ENCODE measurements at regions not wholly inside any gene's neighbourhood (a gene's known extent, or its start where the extent isn't known, plus 50 kb on each side); places are given as distances from the start of the nearest gene placed in this dataset.

DNA sequence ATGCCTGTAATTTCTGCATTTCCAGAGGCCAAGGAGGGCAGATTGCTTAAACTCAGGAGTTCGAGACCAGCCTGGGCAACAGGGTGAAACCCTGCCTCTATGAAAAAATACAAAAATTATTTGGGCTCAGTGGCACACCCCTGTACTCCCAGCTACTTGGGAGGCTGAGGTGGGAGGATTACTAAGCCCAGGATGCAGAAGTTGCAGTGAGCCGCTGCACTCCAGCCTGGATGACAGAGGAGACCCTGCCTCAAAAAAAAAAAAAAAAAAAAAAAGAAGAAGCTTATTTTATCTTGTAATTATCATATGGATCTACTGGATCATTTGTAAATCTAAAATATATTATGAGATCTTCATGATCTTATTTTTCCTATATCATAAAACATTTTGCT is 84.1 kb downstream of the PPCDC start:
- TF ChIP-seq, protein P1, sequence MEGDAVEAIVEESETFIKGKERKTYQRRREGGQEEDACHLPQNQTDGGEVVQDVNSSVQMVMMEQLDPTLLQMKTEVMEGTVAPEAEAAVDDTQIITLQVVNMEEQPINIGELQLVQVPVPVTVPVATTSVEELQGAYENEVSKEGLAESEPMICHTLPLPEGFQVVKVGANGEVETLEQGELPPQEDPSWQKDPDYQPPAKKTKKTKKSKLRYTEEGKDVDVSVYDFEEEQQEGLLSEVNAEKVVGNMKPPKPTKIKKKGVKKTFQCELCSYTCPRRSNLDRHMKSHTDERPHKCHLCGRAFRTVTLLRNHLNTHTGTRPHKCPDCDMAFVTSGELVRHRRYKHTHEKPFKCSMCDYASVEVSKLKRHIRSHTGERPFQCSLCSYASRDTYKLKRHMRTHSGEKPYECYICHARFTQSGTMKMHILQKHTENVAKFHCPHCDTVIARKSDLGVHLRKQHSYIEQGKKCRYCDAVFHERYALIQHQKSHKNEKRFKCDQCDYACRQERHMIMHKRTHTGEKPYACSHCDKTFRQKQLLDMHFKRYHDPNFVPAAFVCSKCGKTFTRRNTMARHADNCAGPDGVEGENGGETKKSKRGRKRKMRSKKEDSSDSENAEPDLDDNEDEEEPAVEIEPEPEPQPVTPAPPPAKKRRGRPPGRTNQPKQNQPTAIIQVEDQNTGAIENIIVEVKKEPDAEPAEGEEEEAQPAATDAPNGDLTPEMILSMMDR (IDR thresholded peaks at IDR 0.05): no peak
- TF ChIP-seq POLR2A (IDR thresholded peaks at IDR 0.05): no peak
